ENCODE measurements at regions not wholly inside any gene's neighbourhood (a gene's known extent, or its start where the extent isn't known, plus 50 kb on each side); places are given as distances from the start of the nearest gene placed in this dataset.
A peak's percentile ranks its signal among the peaks of the same experiment; 100 is the strongest.

DNA sequence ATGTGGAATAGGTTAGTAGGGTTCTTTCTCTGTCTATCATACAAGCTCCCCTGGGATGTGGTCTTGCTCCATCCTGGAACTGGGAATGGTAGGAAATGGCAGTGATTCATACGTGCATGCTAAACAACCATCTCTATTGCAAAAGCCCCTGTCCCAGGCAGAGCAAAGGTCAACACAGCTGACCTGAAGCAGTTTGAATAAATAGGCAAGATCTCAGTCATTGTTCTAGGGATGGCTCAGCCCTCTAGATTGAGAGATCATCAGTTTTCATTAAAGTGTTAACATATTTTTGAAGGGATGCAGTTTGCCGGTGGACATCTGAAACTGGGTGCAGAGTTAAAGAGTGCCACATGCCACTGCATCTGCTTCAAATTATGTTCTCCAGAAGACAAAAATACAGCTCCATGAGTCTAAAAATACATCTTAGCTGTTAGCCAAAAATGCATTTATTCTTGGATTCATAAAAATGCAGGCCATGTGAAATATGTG, 224.1 kb downstream of the ESM1 start:
- TF ChIP-seq, protein P1, sequence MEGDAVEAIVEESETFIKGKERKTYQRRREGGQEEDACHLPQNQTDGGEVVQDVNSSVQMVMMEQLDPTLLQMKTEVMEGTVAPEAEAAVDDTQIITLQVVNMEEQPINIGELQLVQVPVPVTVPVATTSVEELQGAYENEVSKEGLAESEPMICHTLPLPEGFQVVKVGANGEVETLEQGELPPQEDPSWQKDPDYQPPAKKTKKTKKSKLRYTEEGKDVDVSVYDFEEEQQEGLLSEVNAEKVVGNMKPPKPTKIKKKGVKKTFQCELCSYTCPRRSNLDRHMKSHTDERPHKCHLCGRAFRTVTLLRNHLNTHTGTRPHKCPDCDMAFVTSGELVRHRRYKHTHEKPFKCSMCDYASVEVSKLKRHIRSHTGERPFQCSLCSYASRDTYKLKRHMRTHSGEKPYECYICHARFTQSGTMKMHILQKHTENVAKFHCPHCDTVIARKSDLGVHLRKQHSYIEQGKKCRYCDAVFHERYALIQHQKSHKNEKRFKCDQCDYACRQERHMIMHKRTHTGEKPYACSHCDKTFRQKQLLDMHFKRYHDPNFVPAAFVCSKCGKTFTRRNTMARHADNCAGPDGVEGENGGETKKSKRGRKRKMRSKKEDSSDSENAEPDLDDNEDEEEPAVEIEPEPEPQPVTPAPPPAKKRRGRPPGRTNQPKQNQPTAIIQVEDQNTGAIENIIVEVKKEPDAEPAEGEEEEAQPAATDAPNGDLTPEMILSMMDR (IDR thresholded peaks at IDR 0.05): no peak
- H3K27ac ChIP-seq: peak overlapping the region; percentile 3 to 78
- no peak for DNase-seq (ENCODE audit: low spot score)
- H3K4me3 ChIP-seq: peak overlapping the region; percentile 18

DNA sequence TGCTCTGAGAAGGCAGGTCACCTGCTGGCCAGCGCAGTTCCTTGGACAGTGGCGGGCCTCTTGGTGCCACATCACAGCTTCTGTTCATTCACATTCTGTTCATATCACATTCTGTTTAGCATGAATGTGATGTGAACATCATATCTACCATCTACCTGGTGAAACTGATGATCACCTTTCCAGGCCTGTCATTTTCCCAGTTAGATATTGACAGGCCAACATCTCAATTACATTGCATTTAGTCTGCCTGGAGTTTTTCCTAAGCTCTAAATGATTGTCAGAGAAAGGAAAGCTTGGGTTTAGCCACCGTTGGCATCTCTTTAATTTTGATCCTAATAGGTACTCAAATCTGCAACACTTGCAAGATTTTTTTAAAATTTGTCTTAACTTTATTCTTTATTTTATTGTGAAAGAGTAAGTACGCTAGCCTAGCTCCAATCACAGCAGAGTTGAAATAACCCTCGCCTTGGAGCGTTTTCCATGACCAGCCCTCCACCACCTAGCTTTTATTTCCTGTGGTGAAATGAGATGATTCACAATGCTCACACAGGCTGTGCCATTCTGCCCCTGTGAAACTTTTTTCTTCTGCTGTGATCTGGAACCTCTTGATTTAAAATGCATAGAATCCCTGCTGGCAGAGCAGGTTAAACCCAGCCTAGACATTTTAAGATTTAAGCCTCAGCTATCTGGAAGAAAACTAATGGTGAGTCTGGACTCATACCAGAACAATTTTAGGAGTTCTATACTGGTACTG, 225.0 kb downstream of the ESM1 start:
- TF ChIP-seq, protein P1 (IDR thresholded peaks at IDR 0.05): no peak
- DNase-seq (ENCODE audit: low spot score): no peak
- peak overlapping the region; percentile 3 to 78 for H3K27ac ChIP-seq
- H3K4me3 ChIP-seq: no peak overlapping the region

- DNase-seq (ENCODE audit: low spot score): no peak
- Histone ChIP-seq H3K27ac (no peak overlapping the region), H3K4me3 (no peak overlapping the region)
- TF ChIP-seq, protein P1 (IDR thresholded peaks at IDR 0.05): no peak
Observed at GRCh38 chr5:54758038-54758437, 227.4 kb downstream of the ESM1 start.

DNA sequence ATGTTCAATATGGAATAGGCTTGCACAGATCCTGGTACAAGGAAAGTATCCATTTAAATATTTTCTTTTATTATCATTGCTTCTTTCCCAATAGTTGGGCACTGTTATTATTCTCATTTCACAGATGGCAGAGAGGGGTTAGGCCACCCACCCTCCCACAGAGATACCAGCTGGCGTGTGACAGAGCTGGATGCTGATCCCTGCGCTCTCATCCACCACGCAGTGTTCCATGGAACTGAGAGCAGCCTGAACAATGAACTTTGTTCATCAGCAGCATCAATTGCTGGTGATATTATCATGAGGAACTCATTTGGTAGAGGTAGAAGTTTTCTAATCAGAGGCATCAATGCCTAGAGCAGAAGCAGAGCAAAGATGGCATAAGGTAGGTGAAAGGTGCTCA, 227.9 kb downstream of the ESM1 start:
- H3K27ac ChIP-seq: no peak overlapping the region
- DNase-seq (ENCODE audit: low spot score): no peak
- no peak overlapping the region for H3K4me3 ChIP-seq
- TF ChIP-seq, protein P1 (IDR thresholded peaks at IDR 0.05): no peak

- no peak overlapping the region for H3K4me3 ChIP-seq
- H3K27ac ChIP-seq: no peak overlapping the region
- TF ChIP-seq, protein P1 (IDR thresholded peaks at IDR 0.05): no peak
- no peak for DNase-seq (ENCODE audit: low spot score)
Observed at GRCh38 chr5:54756796-54757402, 228.5 kb downstream of the ESM1 start.

DNA sequence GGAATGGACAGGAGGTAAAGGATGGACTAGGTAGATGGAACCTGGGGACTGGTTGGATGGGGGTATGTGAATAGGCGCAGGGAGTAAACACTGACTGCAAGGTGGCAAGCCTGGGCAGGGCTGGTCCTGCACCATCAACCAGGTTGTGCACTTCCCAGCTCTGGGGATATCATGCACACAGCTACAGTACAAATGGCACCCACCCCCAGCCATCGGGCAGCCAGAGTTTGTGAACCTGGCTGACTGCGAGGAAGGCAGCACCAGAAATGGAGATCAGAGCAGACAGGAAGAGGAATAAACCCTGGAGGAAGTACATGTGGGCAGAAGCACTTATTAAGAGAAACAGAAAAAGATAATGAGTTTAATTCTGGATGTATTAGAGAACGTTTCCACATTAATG, 229.1 kb downstream of the ESM1 start:
- Histone ChIP-seq H3K4me3 (no peak overlapping the region), H3K27ac (no peak overlapping the region)
- no peak for DNase-seq (ENCODE audit: low spot score)
- TF ChIP-seq, protein P1 (IDR thresholded peaks at IDR 0.05): no peak

GRCh38 chr5:54754878-54755277, 230.5 kb downstream of the ESM1 start:
- Histone ChIP-seq H3K27ac (no peak overlapping the region), H3K4me3 (no peak overlapping the region)
- TF ChIP-seq, protein P1 (IDR thresholded peaks at IDR 0.05): no peak
- DNase-seq (ENCODE audit: low spot score): no peak
